Caki2 (cell line): ENCODE measurements at regions not wholly inside any gene's neighbourhood (a gene's known extent, or its start where the extent isn't known, plus 50 kb on each side); places are given as distances from the start of the nearest gene placed in this dataset.
A peak's percentile ranks its signal among the peaks of the same experiment; 100 is the strongest.
"Not testable (repeated sequence)": the region's sequence is repeated elsewhere in the genome, so short reads cannot be mapped to it uniquely, and the experiment has no call there.

Experiments
- DNase-seq: peaks from one replicate; pipeline ENCODE4 v3.0.0-alpha.2; 2015; ENCODE audit warnings: low read depth
- in situ Hi-C: cut with HindIII; loops from 2 replicates; pipeline ENCODE4 v1.10.0; 2016; ENCODE audit warnings: low sequenced_read_pairs, low pct_unique_long_range_greater_than_20kb, mixed read lengths

DNA sequence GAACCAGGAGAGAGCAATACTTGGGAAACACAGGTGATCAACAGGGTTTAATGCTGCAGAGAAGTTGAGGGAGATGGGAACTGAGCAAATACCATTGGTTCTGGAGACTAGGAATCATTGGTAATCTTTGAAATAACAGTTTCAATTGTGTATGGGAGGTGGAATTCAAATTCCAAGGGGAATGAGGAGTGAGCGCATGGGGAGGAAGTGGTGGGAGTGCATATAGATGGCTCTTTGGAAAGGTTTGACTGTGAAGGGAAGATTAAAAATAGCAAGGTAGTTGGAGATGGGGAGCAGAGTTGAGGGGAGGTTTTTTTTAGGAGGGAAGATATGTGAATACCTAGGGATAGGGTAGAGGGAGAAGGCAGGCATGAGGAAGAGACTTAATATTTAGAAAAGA lies 51.1 kb upstream of the ROPN1 start:
- in situ Hi-C loops = no loop called here
- no peak for DNase-seq

- no peak for DNase-seq
- in situ Hi-C loops = no loop called here
These were observed 53.0 kb upstream of the ROPN1 start for GRCh38 chr3:124044956-124045355.

GRCh38 chr3:124048967-124049798 lies 57.3 kb upstream of the ROPN1 start:
- DNase-seq = no peak
- in situ Hi-C loops = no loop called here

- in situ Hi-C loops = no loop called here
- DNase-seq = no peak
These were observed 59.7 kb upstream of the ROPN1 start for GRCh38 chr3:124051636-124052035.

- in situ Hi-C loops = no loop called here
- peak; percentile 52 for DNase-seq
These were observed 61.9 kb upstream of the ROPN1 start for GRCh38 chr3:124053871-124054270.

GRCh38 chr3:124056846-124057245 lies 64.9 kb upstream of the ROPN1 start:
- no peak for DNase-seq

DNA sequence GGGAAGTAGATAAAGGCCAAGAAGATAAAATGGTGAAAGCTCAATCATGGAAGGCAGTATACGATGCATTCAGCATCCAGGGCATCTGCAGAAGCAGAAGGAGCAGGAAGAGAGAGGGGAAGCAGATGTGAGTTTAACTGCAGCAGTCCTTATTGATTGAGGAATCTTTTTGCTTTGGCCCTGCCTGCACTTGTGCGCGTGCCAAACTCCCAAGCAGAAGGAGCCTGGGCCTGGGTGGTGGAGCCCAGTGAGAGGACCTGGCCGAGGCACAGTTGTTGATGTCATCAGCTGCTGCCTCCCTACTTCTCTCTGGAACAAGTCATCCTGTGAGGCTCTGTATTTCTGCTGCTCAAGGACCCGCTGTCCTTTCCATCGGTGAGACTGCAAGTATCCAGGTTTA lies 65.5 kb upstream of the ROPN1 start:
- no peak for DNase-seq
- in situ Hi-C loops = no loop called here

More at GRCh38 chr3:124056846-124057245, 64.9 kb upstream of the ROPN1 start:
- in situ Hi-C loops = no loop called here

DNA sequence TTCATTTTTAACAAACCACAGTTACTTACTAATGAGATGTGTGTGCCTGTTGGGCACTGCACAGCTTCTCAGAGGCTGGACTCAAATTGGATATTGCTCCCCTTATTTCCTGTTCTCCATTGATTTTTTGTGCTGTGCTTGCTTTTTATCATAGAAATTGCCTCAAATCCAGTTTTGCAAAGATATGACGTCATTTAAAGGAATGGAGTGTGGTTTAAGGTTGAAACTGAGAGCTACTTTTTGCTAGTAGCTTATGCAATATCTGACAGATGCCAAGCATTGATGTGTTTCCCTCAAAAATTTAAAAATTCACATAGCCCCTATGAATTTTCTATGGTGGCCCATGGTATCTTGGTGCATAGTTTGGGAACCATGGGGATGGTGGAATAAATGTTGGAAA lies 67.7 kb upstream of the ROPN1 start:
- no peak for DNase-seq
- in situ Hi-C loops = no loop called here

DNA sequence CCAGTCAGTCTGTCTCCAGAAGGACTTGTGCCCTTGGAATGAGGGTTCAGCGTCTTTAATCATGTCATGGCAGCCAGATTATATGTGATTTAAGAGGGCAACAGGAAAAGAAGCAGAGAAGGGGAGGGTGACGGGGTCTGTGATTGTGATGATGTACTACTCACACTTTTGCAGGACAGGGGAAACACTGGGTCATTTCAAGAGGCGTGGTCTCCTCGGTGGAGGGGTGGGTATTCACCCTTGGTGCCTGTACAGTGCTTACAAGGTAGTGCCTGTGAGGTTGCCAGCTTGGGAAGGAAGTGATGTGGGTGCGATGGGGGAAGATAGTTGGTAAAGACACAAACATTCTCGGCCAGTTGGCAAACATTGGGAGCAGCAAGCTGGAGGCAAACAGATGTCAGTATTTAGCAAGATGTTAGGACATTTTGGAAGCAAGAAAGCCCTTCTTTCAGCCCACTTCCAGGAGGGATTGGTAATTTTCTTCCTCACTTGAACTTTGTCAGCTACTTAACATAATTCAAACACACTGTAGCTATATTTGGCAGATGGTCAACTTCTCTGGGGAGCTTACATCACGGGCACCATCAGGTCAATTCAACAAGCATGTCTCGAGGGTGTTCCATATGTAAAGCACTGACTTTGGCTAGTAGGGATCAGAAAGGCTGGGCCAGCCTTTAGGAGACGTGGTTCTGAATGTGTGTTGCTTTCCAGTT lies 71.4 kb upstream of the ROPN1 start:
- DNase-seq = no peak
- in situ Hi-C loops = no loop called here

GRCh38 chr3:124064050-124064449 lies 72.1 kb upstream of the ROPN1 start:
- in situ Hi-C loops = no loop called here

DNA sequence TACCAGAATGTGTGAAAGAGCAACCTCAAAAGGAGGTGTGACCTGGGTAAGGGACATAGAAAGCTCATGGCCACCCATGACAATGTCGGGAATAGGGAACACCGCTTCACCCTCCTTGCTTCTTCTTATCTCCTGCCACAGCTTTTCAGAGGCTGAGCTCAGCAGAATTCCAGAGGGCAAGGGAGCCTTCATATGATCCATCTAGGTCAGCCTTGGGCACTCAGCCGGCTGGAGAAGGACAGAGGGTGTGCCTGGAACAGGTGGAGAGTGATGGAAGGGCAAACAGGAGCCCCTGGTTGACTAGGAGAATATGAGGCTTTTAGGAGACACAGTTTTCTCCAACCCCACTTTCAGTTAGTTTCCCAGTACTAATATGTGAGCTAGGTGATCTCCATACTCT lies 74.6 kb upstream of the ROPN1 start:
- in situ Hi-C loops, DNase-seq: not testable (repeated sequence)

More at GRCh38 chr3:124064050-124064449, 72.1 kb upstream of the ROPN1 start:
- no peak for DNase-seq

DNA sequence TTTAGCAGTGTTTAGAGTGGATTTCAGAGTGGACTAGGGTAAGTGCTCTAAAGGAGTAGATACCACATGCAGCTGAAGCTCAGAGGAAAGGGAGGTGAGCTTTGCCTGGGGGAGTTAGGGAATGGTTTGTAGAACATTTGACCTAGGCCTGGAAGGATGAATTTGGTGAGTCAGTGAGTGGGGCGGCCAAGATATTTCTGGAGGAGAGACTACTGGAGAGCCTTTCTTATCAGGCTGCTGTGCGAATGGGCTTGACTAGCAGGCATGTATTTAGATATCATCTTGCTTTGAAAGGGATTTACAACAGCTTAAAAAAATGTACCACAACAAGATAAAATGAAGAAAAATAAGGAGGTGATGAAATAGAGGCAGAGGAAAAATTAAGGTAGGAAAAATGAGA lies 77.8 kb upstream of the ROPN1 start:
- DNase-seq, in situ Hi-C loops: not testable (repeated sequence)

DNA sequence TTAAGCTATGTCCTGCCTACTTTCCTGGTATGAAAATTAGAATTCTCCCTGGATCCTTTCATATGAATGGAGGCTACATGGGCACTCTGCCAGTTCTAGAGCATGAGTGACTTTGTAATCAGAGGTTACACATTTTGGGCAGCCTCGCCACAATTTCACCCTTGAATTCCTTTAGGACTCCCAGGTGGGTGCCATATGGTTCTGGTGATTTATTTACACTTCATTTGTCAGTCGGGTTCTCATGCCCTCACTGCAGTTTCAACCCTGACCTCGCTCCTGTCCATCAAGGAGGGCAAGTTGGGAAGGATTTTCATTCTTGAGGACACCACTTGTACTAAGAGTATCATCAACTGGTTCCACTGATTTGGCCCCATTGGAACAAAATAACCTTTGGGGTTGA lies 83.2 kb upstream of the ROPN1 start:
- in situ Hi-C loops, DNase-seq: not testable (repeated sequence)

- in situ Hi-C loops = no loop called here
These were observed 83.8 kb upstream of the ROPN1 start for GRCh38 chr3:124075753-124076152.

GRCh38 chr3:124076235-124076634 lies 84.3 kb upstream of the ROPN1 start:
- DNase-seq = no peak
- in situ Hi-C loops = no loop called here

More at GRCh38 chr3:124075753-124076152, 83.8 kb upstream of the ROPN1 start:
- no peak for DNase-seq

- peak; percentile 5 for DNase-seq
- in situ Hi-C loops = no loop called here
These were observed 87.3 kb upstream of the ROPN1 start for GRCh38 chr3:124078953-124079911.

DNA sequence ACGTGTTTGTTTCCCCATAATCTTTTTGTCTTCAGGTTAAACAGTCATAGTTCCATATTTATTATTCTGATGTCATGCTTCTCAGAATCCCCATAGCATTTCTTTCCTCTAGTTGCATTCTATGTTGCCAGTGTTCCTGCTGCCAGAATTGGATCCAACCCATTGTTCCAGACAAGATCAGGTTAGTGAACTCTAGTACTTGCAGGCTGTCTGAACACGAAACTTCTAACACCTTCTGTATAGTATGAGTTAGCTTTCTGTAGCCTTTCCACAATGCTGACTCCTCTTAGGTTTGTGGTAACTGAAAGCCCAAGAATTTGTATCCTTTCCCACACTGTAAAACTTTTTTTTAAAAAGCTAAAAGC lies 88.0 kb upstream of the ROPN1 start:
- in situ Hi-C loops = no loop called here
- no peak for DNase-seq

DNA sequence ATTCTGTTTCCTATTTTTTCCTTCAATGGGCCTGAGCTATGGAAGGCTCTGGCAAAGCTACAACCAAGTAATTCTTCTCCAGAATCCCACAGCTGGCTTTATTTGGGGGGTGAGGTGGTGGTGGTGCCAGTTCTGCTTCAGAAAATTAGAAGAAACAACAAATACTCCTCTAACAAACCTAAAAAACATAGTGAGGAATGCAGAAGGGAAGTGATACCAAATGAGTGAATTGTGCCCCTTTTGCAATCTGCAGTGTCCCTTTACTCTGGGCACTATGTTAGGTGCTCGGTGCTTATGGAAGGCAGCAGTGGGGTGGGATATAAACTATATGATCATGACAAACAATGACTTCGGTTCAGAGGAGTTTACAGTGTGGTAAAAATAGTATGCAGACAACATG lies 90.4 kb upstream of the ROPN1 start:
- no peak for DNase-seq
- in situ Hi-C loops = no loop called here
